HG02642 (cell line): ENCODE measurements at regions not wholly inside any gene's neighbourhood (a gene's known extent, or its start where the extent isn't known, plus 50 kb on each side); places are given as distances from the start of the nearest gene placed in this dataset.

Source experiments
- ATAC-seq: cut with Tn5 transposase; IDR thresholded peaks from one replicate; pipeline ENCODE4 v1.9.1; 2021; ENCODE audit warnings: mild to moderate bottlenecking; ENCODE audit not compliant: unreplicated experiment, poor library complexity

DNA sequence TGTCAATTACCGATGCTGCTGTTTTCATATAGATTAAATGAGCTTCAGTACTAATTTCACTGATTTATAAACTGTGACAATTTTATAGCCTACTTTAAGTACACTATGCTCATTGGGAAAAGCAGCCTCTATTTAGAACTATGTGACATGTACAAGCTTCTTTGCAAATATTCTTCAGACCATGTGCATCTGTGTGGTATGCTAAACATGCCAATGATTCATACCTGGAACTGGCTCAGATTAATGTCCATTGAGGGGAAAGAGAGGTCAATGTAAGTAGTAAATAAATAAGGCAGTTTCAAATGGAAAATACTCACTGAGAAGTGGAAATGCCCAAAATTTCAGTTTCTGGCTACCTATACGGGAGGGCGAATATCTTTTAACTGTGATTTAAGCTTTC, 777.7 kb downstream of the C6orf118 start:
- no peak for ATAC-seq

DNA sequence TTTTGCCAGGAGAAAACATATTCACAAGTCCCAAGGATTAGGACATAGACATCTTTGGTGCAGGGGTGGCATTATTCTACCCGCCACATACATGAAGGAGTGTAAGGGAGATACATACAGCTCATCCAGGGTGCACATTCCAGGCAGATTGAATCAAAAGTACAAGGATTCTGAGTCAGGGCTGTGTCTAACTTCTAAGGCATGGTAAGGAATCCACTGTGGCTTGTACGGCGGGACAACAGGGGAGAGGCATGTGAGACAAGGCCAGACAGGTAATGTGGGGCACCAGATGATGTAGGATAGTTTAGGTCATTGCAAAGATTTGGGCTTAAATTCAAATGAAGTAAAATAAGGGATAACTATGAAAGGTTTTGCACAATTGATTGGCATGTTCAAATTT, 780.9 kb downstream of the C6orf118 start:
- ATAC-seq = no peak

DNA sequence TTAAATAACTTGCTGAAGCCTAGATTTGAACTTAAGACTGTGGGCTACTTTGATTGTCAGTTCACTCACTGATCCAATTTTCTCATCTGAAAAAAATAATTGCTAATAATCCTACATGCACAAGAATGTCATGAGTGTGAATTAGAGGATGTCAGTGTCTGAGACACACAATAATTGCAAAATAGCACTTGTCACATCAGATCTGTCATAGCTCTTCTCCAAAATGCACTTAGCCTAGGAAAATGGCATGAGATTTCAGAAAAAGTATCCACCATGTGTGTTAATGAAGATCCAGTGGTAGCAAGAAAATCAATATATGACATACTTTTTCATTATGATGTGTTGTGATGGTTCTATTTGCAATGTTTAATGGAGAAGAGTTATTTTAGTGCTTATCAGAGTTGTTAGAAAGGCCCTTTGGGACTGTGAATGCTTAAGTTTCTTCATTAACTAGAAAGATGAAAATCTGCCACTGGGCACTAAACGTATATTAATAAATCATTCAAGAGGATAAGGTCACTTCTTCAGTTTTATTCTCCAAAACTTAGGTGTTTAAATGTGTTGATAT, 786.2 kb downstream of the C6orf118 start:
- no peak for ATAC-seq

DNA sequence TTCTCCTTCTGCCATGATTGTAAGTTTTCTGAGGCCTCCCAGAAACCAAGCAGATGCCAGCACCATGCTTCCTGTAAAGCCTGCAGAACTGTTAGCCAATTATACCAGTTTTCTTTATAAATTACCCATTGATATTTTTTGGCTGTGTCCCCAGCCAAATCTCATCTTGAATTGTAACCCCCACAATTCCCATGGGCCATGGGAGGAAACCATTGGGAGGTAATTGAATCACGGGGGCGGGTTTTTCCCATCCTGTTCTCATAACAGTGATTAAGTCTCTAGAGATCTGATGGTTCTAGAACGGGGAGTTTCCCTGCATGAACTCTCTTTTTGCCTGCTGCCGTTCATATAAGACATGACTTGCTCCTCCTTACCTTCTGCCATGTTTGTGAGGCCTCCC, 788.5 kb downstream of the C6orf118 start:
- no peak for ATAC-seq

DNA sequence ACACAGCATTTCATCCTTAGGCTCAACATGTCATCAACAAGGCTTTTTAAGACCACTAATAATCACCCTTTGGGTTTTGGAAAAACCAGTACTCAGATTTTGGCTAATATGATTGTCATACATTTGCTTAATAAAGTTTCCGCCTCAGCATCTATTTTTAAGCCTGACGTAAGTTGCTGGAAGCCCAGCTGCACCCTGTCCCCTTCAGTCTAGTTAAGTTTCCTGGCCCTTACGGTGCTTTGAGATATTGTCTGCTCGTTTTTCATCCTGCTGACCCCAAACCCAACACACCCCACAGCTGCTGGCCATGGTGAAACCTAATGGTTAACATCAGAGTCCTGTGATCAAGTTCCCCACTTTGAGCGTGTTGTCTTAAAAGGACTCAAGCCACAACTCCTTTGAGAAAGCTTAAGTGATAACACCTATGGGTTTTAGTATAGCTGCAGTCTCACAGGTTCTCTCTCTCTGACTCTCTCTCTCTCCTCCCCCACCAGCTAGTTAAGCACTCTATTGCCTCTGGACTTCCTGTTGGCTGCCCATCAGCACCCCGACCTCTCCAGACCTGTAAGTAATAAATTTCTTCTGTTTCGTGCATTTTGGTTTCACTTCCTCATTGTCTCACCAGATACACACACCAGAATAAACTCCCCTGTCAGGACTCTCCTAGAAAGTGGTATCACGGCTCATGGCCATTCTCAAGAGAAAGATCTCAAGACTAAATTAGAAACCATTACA, 802.0 kb downstream of the C6orf118 start:
- no peak for ATAC-seq

DNA sequence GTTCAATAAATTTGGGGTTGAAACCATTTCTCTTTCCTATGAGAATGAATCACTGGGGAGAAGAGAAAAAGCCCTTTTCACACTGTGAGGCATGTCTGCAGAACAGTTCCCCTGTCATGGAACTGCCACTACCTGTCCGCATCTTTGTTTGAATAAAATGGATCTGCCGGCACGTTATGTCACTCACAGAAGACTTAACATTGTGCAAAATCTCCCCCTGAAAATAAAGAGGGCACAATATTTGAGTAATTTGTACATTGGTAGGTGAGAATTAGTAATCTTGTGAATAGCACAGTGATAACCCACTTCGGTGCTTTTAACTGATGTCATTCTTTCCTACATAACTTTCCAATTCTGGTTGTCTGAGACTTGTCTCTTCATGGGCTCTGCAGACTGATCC, 804.0 kb downstream of the C6orf118 start:
- no peak for ATAC-seq

DNA sequence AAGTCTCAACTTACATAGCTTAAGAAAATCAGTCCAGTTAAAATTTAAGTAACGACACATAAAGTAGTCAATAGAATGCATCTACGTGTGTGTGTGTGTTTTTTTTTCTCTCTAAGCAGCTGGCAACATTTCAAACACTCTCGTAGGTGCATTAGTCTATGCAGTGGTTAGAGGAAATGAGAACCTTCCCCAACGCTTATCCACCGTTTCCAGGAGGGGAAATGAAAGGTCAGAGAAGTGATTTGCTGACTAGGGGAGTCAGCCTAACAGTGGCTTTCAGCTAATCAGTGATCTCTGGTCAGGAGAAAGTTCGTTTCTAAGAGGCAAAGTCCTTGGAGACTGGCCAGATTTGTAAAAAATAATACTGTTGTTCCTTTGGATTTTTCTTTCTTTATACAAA, 806.6 kb downstream of the C6orf118 start:
- no peak for ATAC-seq

DNA sequence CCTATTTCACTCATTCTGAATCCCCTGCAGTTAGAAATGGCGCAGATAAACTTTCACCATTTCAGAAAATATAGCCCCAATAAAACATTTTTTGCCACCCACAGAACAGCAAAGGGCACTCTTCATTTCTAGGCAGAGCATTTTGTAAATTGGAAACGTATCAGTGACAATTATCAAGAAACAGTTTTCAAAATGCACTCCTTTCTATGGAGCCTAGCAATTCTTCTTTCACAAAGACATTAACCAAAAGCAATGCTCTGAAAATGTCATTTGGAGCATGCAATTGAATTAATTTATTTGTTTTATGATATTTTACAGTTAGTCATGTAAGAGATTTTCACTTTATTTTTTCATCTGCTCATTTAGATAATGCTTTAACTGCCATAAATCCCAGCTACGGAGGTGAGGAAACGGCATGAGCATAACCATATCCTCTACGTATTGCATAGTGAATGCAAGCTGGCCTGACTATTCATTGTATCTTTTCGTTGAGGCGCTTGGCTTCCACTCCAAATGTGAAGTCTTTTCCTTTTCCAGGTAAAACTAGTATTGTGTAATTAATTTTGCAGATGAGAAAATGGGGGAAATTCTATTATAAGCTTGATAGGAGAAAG, 813.4 kb downstream of the C6orf118 start:
- no peak for ATAC-seq

DNA sequence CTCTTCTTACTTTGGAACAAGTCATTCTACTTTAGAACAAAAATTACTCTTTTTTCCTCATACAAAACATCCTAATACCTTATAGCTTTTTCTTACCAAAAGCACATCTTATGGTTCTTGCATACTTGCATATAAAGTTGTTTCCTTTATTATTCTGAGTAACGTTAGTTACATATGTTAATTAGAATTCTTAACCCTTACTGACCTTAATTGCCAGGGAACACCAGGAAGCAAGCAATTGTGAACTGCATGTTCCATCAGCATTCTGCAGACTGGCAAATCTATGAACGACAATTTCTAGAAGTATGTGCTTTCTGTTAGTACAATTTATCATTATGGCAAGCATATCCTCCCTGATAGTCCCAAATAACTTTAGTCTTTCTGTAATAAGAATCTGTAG, 831.0 kb downstream of the C6orf118 start:
- no peak for ATAC-seq

DNA sequence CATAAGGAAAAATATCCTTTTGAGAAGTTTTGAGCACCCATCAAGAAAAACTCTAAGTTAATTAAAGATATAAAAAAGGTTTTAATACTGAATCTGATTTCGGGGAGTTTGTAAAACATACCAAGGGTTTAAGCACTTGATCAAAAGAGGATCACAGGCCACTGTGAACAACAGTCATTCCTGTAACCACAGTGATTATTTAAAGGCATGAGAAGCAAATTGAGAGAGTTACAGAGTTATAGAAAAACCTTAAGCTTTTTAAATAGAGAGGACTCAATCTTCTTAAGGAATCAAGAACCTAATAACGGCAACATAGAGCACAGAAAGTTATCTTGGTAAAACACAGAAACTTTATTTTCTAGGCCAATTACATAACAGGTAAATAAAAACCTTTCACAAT, 831.6 kb downstream of the C6orf118 start:
- no peak for ATAC-seq

DNA sequence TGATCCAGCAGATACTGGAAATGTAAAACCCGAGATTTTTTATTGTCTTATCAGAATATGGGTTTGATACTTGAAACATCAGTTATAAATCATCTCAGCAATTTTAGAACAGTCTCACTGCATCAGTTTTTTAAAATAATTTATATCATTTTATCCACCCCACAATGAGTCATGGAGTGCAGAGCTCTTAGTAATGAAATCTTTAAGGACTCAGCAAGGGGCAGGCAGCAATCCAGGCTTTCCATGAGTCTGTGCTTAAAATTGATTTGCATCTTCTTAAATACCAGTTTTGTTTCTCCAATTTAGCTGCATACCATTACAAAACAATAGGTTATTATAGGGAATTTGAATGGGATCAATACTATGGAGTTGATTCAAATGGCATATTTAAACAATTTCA, 832.3 kb downstream of the C6orf118 start:
- ATAC-seq = no peak

DNA sequence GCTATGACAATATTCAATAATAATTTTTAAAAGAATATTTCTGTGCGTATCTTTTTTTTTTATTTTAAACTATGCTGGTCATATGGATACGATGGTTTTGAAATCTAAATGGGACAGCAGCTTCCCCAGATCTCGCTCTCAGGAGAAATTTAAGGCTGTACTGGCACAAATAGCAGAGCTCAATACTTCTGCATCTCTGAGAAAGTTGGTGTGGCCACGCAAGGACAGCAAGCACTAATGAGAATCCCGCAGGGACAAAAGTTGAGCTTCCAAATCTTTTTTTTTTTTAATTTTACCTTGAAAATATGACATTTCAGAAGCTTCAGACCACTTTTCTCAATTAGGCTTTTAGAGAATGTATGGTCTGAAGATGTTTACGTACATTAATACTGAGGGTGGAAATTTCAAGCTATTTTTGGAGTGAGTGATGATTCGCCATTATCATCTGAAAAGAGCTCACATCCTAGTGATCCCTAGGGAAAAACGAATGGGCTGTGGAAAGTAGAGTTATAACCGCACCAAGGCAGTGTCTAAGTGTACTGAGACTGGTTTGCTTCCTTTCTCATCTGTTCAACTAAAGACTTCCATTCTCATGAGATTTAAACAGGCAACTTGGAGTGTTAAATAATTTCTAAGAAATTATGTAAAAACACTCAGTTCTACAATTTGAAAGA, 840.0 kb downstream of the C6orf118 start:
- no peak for ATAC-seq

DNA sequence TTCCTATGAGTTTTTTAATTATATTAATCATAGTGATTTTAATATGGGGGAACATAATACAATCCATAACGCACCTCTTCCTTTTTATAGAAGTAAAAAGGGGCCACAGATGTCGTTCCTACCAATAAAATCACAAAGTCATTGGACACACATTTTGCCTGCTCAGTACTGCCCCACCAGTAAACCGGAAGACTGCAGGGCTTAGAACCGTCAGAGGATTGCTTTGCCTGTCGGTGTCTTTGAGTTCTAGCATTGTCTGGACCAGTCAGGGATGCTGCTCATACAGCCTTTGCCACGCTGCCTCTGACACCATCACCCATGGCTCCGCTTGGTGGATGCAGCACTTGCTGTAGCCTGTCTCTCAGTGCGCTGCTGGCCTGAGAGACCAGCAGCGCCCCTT, 853.6 kb downstream of the C6orf118 start:
- no peak for ATAC-seq

DNA sequence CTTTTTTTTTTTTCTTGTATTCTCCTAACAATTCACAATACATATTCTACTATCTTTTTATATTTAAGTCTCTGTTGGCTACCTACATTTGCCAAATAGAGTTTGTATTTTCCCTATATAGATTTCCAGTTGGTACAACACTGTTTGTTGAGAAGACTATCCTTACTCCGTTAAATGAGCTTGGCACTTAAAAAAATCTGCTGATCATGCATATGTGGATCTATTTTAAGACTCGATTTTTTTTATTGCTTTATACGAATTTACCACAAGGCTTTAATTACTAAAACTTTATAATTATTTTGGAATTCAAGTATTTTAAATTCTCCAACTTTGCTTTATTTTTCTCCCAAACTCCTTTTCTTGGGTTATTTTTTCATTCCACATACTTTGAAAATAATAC, 855.6 kb downstream of the C6orf118 start:
- no peak for ATAC-seq

DNA sequence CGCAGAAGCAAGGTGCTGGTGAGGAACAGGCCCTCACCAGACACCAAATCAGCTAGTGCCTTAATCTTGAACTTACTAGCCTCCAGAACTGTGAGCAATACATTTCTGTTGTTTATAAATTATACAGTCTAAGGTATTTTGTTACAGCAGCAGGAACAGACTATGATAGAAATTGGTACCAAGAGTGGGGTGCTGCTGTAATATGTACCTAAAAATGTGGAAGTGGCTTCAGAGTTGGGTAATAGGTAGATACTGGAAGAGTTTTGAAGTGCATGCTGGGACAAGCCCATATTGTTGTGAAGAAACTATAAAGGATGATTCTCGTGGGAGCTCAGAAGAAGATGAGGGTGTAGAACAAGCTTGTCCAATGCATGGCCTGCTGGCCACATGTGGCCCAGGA, 866.8 kb downstream of the C6orf118 start:
- no peak for ATAC-seq

DNA sequence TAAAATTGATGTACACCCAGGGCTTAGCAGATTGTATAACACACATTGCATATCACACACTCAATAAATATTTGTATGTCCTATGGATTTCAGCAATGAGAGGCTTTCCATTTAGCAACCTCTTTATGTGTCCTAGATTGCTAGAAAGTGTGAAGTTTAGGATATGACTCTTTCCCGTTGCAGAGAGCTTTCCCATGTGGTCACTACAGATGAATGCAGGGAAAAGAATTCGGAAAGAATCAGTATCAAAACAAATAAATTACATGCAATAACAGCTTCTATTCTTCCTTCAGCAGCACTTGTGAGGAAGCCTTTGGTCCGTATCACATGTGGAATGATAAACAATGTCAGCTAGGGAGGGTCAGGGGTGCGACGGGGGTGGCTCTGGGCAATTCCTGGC, 870.1 kb downstream of the C6orf118 start:
- no peak for ATAC-seq

DNA sequence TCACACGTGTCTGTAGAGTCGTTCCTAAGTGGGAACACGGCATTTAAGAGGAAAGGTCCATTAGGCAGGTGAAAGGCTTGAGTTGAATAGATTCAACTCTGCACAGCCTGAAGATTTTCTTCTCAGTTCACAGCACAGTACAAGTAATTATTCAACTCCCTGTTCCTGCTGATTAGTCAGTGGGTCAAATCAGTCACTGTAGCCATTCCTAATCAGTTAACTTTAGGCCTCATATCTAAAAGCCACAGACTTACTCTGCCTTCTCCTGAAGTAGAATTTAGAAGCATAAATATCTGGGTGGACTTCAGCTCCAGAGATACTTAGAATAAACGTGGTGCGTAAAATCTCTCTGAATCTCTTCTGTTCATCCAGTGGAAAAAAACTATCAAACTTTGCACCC, 872.4 kb downstream of the C6orf118 start:
- ATAC-seq = no peak

DNA sequence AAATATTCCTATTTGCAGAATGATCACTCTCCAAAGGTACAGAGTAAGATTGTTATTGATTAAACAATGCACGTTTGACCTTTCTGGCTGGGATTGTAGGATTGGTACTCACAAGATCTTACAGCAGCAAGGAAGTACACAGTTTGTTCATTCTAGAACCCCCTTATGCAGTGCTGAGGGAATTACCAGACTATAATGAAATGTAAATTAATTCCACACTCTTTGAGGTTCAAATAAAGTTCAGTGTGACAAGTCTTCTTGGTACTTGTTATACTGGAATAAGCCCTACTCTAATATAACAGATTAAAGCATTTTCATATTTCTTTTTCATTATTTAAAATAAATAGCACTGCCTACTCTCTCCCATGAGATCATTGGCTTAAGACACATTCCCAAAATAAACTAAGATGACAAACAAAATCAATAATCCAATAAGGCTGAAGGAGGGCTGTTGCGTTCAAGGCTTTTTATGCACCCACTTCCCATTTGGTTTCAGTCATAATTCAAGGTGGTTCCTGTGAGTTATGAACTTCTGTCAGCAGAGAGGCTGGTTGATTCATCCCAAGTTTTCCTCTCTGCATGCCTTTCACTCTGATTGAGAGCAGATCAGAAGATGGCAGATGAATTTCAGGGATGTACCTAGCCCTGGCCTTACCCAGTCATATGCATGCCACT, 881.5 kb downstream of the C6orf118 start:
- no peak for ATAC-seq

DNA sequence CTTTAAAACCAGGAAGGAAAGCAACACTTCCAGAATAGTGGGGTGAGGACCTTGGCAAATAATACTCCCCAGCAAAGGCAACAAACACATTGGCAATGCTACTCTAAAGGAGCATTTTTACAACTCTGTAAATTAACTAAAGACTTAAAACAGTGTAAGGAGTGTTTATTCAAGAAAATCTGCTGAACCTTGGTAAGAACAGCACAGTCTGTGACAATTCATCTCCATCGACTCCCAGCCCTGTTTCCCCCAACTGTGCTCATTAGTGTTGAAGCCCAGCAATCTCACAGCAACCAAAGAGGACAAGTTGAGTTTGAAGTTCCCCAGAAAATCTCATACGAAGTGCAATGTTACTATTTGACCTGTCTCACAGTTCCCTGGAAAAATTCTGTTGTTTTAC, 884.9 kb downstream of the C6orf118 start:
- no peak for ATAC-seq

DNA sequence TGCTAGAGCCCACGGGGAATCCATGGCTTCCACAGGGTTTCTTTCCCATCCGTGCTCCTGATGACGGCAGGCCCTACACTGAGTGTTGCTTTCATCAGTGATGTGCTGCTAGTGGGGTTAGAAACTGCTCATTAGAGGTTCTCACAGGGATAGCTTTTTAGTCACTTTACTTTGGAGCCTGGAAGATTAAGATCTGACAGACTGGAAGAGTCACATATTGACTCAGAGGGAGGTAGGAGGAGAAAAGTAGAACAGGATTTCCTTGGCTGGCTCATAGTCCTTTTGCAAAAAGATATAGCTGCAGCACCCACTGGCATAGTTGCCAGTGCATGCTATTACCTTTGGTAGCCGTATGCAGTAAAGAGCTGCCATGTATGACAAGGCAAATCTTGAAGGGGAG, 890.3 kb downstream of the C6orf118 start:
- ATAC-seq = no peak

DNA sequence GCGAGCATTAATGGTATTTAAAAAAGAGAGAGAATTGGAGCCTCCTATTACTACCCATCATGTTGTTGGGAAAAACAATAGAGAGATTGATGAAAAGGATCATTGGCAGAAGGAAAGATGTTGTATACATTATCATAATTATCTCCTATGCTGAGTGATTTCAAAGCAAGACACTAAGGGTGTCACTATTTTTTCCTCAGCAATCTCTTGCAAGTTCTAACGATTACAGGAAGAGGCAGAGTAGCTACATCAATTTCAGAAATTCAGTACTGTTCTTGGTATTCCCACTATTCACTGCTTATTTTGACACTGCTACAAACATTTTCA, 891.2 kb downstream of the C6orf118 start:
- no peak for ATAC-seq
